ENCODE measurements at regions not wholly inside any gene's neighbourhood (a gene's known extent, or its start where the extent isn't known, plus 50 kb on each side); places are given as distances from the start of the nearest gene placed in this dataset.
"Not testable (repeated sequence)": the region's sequence is repeated elsewhere in the genome, so short reads cannot be mapped to it uniquely, and the experiment has no call there.

DNA sequence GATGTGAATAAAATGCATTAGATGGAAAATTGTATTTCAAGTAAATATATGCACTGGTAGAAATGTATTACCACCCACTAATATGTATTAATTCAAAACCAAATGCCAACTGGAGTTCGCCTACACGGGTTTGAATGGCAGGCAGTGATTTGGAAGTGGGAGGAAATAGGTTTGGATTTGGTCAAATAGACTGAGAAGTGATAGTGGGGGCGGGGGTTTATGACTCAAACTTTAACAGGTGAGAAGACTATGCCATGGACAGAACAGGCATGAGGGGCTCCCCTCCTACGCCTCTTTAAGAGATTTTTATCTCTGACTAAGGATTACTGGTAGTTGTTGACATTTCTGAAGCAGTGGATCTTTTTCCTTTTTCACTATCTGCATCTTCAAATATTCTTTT lies 677.8 kb downstream of the NTRK3 start:
- DNase-seq (ENCODE audit: low spot score): no peak

GRCh38 chr15:87577336-87577735 lies 679.2 kb downstream of the NTRK3 start:
- no peak for DNase-seq (ENCODE audit: low spot score)

- DNase-seq (ENCODE audit: low spot score): no peak
Observed at GRCh38 chr15:87576486-87577176, 679.9 kb downstream of the NTRK3 start.

DNA sequence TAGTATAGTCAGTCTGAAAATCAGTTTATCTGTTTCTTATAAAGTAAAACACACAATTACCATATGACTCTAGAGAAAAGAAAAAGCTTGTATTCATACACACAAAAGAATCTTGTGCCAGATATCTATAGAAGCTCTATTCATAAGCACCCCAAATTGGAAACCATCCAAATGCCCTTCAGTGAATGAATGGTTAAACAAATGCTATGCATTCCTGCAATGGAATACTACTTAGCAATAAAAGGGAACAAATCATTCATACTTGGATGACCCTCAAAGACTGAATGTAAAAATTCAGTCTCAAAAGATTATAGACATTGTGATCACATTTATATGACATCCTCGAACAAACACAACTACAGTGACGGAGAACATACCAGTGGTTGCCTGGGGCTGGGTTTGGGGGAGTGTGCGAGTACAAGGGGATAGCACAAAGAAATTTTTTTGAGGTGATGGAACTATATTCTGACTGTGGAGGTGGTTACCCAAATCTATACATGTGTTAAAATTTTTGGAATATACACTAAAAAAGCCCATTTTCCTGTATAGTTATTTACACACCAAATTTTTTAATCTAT lies 680.6 kb downstream of the NTRK3 start:
- no peak for DNase-seq (ENCODE audit: low spot score)

- no peak for DNase-seq (ENCODE audit: low spot score)
Observed at GRCh38 chr15:87573534-87573933, 683.0 kb downstream of the NTRK3 start.

- no peak for DNase-seq (ENCODE audit: low spot score)
Observed at GRCh38 chr15:87573039-87573438, 683.5 kb downstream of the NTRK3 start.

- DNase-seq (ENCODE audit: low spot score): no peak
Observed at GRCh38 chr15:87572381-87572910, 684.1 kb downstream of the NTRK3 start.

DNA sequence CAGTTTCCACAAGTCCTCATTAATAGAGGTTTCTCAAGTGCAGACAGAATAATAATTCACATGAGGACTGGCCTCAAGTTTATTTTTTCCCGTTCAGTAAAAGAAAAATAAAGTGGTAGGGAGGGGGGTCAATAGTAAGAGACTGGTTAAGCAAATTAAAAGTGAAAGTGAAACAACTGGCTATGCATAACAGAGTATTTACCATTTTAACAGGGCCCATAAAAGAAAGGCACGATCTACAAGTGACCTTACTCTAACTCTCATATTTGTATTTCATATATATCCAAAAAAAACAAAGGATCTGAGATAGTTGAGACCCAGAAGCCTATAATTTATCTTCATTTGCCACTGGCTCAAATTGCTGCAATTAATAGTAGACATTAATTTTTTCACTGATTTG lies 686.3 kb downstream of the NTRK3 start:
- DNase-seq (ENCODE audit: low spot score): no peak

GRCh38 chr15:87569581-87569980 lies 687.0 kb downstream of the NTRK3 start:
- DNase-seq (ENCODE audit: low spot score): no peak

DNA sequence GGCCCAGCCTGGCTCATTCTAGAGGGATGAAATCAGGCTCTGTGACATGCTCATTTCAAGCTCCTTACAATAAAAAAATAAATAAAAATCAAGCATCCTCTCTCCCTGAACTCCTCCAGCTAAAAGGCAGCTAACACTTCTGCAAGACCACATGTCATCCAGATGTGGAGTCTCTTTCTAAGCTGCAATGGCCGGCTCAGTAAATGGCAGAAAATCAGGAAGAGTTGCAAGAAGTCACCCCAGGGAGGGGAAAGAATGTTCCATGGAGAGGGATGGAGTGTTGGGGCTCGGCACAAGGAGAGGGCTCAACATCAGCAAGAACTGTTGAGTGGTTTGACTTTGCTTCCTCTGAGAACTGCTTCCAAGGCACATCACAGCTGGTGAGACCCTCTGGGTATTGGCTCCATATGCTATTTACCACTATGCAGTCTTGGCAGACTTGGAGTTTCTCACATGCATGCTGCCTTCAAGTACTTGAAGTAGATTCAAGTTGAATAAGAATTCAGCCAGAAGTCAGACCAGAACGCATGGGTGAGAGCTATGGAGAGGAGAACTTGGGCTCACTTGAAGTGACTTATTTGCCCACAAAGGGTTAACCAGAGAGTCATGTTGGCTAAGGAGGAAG lies 689.0 kb downstream of the NTRK3 start:
- DNase-seq (ENCODE audit: low spot score): no peak

- no peak for DNase-seq (ENCODE audit: low spot score)
Observed at GRCh38 chr15:87566236-87566635, 690.3 kb downstream of the NTRK3 start.

DNA sequence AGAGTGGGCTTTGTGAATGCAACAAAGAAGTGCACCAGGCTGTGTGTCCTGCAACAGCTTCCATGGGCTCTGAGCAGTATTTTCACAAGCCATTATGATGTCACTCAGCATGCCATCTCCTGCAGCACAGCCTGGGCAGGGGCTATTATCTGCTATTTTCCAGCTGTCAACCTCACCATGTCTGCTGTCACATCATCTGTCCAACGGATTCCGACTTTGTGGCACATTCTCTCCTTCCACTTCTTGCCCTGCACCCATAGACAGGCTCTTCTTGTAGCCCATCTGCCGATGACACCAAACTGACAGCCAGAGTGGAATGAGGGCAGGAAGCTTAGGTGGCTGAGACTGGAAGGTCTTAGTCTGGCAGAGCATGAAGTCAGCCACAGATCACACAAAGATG lies 691.9 kb downstream of the NTRK3 start:
- DNase-seq (ENCODE audit: low spot score): no peak

DNA sequence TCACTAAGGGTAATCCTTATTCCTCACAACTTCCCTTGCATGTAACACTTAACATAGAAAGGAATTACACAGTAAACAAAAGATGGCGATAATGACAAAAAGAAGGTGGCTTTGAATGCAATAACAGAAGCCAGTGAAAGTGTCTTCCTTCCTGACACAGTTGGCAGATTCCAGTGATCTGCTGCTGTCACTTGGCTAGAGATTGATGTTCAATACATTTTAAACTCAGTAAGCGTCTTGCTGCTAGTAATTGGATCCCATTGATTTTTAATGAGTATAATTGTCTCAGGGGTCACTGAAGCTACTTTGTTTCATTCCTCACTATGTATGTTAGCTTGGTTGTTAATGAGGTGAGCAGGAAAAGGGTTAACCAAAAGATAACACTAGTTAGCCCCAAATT lies 692.7 kb downstream of the NTRK3 start:
- DNase-seq (ENCODE audit: low spot score): no peak

DNA sequence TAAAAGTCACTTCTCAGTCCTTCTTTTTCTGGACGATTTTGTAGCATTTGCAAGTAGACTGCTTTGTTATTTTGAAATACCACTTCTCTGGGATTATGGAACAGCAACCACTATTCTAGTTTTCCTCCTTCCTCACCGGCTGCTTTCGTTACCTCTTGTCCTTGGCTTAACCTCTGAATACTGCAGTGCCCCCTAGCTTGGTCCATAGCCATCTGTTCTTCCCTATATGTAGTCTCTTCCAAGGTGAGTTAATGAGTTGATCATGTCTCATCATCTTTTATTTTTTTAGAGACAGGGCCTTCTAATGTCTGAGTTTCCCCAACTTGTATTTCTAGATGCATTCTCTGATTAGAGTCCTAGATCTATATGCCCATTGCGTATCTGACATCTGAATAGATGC lies 694.3 kb downstream of the NTRK3 start:
- DNase-seq (ENCODE audit: low spot score): no peak

DNA sequence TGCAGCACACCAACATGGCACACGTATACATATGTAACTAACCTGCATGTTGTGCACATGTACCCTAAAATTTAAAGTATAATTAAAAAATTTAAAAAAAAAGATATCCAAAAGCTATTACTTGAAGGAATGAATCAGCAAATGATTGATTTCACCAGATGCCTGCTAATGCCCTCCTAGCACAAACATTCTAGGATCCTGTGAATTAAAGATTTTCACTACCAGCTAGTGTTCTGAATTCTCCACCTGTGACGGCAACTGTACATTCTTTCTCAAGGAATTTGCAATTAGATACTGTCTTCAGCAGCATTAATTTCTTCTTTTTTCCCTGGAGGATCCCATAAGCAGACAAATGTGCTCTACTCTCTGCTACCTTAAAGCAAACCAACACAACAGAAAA lies 694.9 kb downstream of the NTRK3 start:
- DNase-seq (ENCODE audit: low spot score): no peak

- DNase-seq (ENCODE audit: low spot score): no peak
Observed at GRCh38 chr15:87557881-87558280, 698.7 kb downstream of the NTRK3 start.

GRCh38 chr15:87556886-87557285 lies 699.7 kb downstream of the NTRK3 start:
- DNase-seq (ENCODE audit: low spot score): no peak

- DNase-seq (ENCODE audit: low spot score): no peak
Observed at GRCh38 chr15:87549860-87550259, 706.7 kb downstream of the NTRK3 start.

- DNase-seq (ENCODE audit: low spot score): no peak
Observed at GRCh38 chr15:87549296-87549695, 707.2 kb downstream of the NTRK3 start.

DNA sequence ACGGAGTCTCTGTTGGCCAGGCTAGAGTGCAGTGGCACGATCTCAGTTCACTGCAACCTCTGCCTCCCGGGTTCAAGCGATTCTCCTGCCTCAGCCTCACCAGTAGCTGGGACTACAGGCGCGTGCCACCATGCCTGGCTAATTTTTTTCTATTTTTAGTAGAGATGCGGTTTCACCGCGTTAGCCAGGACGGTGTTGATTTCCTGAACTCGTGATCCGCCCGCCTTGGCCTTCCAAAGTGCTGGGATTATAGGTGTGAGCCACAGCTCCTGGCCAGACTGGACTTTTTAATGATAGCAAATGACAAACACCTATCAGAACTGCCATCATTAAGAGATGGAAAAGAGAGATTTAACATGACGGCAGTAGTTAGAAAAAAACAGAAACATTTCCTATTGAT lies 707.9 kb downstream of the NTRK3 start:
- not testable (repeated sequence) for DNase-seq (ENCODE audit: low spot score)

- no peak for DNase-seq (ENCODE audit: low spot score)
Observed at GRCh38 chr15:87547470-87548181, 708.9 kb downstream of the NTRK3 start.

GRCh38 chr15:87538327-87538834 lies 718.2 kb downstream of the NTRK3 start:
- no peak for DNase-seq (ENCODE audit: low spot score)

DNA sequence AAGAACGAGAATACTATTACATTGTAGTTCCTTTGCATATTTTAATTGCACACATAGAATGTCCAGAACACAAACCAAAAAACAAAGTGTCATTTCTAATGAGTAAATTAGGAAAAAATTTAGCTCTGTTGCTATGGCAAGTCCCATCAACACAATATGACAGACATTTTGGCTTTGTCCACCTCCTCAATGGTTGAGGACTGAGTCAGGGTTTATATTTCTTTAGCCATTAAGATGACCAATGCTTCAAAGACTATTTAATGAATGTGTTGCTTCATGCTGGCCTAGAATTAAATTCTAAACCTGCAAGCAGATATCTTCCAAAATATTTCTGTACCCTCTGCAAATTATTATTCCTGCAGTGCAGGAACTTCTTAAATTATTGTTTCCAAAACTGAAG lies 719.2 kb downstream of the NTRK3 start:
- no peak for DNase-seq (ENCODE audit: low spot score)

Measured in RKO (cell line).